SK-N-SH (cell line): ENCODE measurements at regions not wholly inside any gene's neighbourhood (a gene's known extent, or its start where the extent isn't known, plus 50 kb on each side); places are given as distances from the start of the nearest gene placed in this dataset.

Experiments used
- EP300 ChIP-seq, 2 experiments: IDR thresholded peaks; 2 replicates each; pipeline versions ENCODE4 v1.4.0 to v1.6.1; 2012; ENCODE audit warnings: borderline replicate concordance in 1 of 2, low read depth in 1 of 2, low read length in 1 of 2
- EZH2phosphoT487 ChIP-seq: fragments of 200-600 bp; sonication (generic); IDR thresholded peaks from 2 replicates; pipeline ENCODE4 v1.6.1; 2017; ENCODE audit warnings: low read depth, mixed run types, mild to moderate bottlenecking, antibody characterized with exemption, moderate library complexity, borderline replicate concordance
- FOSL2 ChIP-seq: IDR thresholded peaks from 2 replicates; pipeline ENCODE4 v1.4.0; 2012; ENCODE audit warnings: low read depth, mild to moderate bottlenecking, moderate library complexity, borderline replicate concordance
- JUND ChIP-seq: IDR thresholded peaks from 2 replicates; pipeline ENCODE4 v1.4.0; 2012
- MAX ChIP-seq: IDR thresholded peaks from 2 replicates; pipeline ENCODE4 v1.4.0; 2012; ENCODE audit warnings: low read depth
- NFIC ChIP-seq: IDR thresholded peaks from 2 replicates; pipeline ENCODE4 v1.4.0; 2012; ENCODE audit warnings: borderline replicate concordance
- RXRA ChIP-seq: IDR thresholded peaks from 2 replicates; pipeline ENCODE4 v1.4.0; 2012; ENCODE audit warnings: low read depth, mild to moderate bottlenecking, borderline replicate concordance
- TCF12 ChIP-seq: IDR thresholded peaks from 2 replicates; pipeline ENCODE4 v1.4.0; 2012
- TEAD4 ChIP-seq: IDR thresholded peaks from 2 replicates; pipeline ENCODE4 v1.4.0; 2012; ENCODE audit warnings: mild to moderate bottlenecking, borderline replicate concordance; ENCODE audit not compliant: insufficient read depth
- TF ChIP-seq, protein P1 (sequence below): fragments of 200-600 bp; sonication (generic); IDR thresholded peaks from 2 replicates; pipeline ENCODE4 v1.6.1; 2017; ENCODE audit warnings: antibody characterized with exemption, mild to moderate bottlenecking, moderate library complexity
- TF ChIP-seq, protein P2 (sequence below): IDR thresholded peaks from 2 replicates; pipeline ENCODE4 v1.6.1; 2012; ENCODE audit warnings: mild to moderate bottlenecking, low read depth, low read length, moderate library complexity

- TF ChIP-seq, protein P1, sequence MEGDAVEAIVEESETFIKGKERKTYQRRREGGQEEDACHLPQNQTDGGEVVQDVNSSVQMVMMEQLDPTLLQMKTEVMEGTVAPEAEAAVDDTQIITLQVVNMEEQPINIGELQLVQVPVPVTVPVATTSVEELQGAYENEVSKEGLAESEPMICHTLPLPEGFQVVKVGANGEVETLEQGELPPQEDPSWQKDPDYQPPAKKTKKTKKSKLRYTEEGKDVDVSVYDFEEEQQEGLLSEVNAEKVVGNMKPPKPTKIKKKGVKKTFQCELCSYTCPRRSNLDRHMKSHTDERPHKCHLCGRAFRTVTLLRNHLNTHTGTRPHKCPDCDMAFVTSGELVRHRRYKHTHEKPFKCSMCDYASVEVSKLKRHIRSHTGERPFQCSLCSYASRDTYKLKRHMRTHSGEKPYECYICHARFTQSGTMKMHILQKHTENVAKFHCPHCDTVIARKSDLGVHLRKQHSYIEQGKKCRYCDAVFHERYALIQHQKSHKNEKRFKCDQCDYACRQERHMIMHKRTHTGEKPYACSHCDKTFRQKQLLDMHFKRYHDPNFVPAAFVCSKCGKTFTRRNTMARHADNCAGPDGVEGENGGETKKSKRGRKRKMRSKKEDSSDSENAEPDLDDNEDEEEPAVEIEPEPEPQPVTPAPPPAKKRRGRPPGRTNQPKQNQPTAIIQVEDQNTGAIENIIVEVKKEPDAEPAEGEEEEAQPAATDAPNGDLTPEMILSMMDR: no peak
- TF ChIP-seq EZH2phosphoT487: no peak
- TF ChIP-seq, protein P2, sequence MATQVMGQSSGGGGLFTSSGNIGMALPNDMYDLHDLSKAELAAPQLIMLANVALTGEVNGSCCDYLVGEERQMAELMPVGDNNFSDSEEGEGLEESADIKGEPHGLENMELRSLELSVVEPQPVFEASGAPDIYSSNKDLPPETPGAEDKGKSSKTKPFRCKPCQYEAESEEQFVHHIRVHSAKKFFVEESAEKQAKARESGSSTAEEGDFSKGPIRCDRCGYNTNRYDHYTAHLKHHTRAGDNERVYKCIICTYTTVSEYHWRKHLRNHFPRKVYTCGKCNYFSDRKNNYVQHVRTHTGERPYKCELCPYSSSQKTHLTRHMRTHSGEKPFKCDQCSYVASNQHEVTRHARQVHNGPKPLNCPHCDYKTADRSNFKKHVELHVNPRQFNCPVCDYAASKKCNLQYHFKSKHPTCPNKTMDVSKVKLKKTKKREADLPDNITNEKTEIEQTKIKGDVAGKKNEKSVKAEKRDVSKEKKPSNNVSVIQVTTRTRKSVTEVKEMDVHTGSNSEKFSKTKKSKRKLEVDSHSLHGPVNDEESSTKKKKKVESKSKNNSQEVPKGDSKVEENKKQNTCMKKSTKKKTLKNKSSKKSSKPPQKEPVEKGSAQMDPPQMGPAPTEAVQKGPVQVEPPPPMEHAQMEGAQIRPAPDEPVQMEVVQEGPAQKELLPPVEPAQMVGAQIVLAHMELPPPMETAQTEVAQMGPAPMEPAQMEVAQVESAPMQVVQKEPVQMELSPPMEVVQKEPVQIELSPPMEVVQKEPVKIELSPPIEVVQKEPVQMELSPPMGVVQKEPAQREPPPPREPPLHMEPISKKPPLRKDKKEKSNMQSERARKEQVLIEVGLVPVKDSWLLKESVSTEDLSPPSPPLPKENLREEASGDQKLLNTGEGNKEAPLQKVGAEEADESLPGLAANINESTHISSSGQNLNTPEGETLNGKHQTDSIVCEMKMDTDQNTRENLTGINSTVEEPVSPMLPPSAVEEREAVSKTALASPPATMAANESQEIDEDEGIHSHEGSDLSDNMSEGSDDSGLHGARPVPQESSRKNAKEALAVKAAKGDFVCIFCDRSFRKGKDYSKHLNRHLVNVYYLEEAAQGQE: no peak
- TF ChIP-seq MAX: no peak
- no peak for TF ChIP-seq NFIC
- TF ChIP-seq TEAD4: no peak
- no peak for TF ChIP-seq EP300 (IDR thresholded peaks at IDR 0.05; ENCODE audit: borderline replicate concordance in 1 of 2, low read depth in 1 of 2, low read length in 1 of 2)
- no peak for TF ChIP-seq TCF12
- TF ChIP-seq RXRA: no peak
- no peak for TF ChIP-seq JUND
- no peak for TF ChIP-seq FOSL2
These were observed 313.6 kb upstream of the DDX53 start for GRCh38 chrX:22686138-22686541.
